Right ventricle myocardium superior (tissue), 1 donor: ENCODE measurements at regions not wholly inside any gene's neighbourhood (a gene's known extent, or its start where the extent isn't known, plus 50 kb on each side); places are given as distances from the start of the nearest gene placed in this dataset.

Experiments used
- ATAC-seq: fragments of 200-7000 bp; cut with Tn5 transposase; one replicate; pipeline ENCODE4 v1.9.1; 2020; ENCODE audit warnings: mild to moderate bottlenecking; ENCODE audit not compliant: poor library complexity
- DNase-seq: peaks from one replicate; pipeline ENCODE4 v3.0.0-alpha.2; 2020
- intact Hi-C: fragments of 100-400 bp; cut with DNase I; formaldehyde crosslinking; loops from one replicate; pipeline ENCODE4 v1.11.2; 2022
- donor health status: DM: no; HTN: yes; CAD: no; lungs with severe emphysema.

DNA sequence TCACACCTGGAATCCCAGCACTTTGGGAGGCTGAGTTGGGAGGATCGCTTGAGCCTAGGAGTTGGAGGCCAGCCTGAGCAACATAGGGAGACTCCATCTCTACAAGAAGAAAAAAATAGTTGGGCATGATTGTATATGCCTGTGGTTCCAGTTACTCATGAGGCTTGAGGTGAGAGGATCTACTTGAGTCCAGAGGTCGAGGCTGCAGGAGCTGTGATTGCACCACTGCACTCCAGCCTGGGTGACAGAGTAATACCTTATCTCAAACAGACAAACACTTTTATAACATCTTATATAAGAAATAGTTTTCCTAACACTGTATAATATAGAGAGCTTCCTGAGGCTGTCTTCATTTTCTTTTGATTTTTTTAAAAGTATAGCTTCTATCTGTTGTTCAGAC is 448.4 kb upstream of the COBL start:
- intact Hi-C loops, result no loop called here
- DNase-seq (no peak), ATAC-seq (no peak)

DNA sequence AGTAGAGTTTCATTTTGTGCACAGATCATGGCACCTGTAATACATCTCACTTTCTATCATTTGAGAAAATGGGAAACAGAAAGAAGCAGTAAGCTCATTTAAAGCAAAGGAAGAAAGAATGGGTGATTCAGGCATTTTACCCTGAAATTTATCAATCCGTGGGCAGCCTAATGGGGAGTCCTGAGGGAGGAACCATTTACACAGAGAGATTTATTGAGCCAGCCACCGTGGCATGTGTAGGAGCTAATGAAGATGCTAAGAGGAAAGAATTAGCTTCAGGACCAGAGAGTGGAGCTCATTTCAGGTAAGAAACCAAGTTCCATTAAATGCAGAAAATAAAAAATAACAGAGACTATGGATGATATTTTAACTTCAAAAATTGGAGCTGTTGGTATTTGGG is 443.4 kb upstream of the COBL start:
- ATAC-seq, result no peak
- intact Hi-C loops, result no loop called here

GRCh38 chr7:51757960-51758359 is 441.4 kb upstream of the COBL start:
- DNase-seq (no peak), ATAC-seq (no peak)
- intact Hi-C loops, result no loop called here

More for the DNA sequence above, 443.4 kb upstream of the COBL start:
- DNase-seq, result no peak

- ATAC-seq, result no peak
- no peak for DNase-seq
- intact Hi-C loops, result no loop called here
These were observed 416.3 kb upstream of the COBL start for GRCh38 chr7:51732951-51733350.

GRCh38 chr7:51732116-51732515 is 415.5 kb upstream of the COBL start:
- intact Hi-C loops, result no loop called here
- DNase-seq (no peak), ATAC-seq (no peak)

DNA sequence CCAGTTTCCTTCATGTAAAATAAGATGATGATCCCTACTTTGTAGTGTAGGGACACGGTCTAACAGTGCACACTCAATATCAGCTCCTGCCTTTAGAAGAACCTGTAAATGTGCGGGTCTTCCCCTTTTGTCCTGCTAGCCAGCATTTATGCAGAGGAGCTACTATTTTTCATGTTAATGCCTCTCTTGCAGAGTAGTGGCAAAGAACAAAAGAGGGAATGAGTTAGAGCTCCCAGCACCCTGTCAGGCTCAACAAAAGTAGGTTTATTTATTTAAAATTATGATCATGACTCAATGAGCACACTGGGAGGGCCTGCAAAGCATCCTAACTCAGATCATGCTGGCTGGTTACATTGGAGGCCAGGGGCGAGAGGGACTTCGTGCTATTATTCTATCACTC is 414.5 kb upstream of the COBL start:
- no peak for DNase-seq
- intact Hi-C loops, result no loop called here
- ATAC-seq, result no peak

- no peak for DNase-seq
- no peak for ATAC-seq
- intact Hi-C loops, result loop anchor here (10.0 kb wide), 1 partner anchor 63 kb away; no protein-coding TSS in a partner anchor
These were observed 410.8 kb upstream of the COBL start for GRCh38 chr7:51727441-51727840.

- DNase-seq, result no peak
- intact Hi-C loops, result no loop called here
- no peak for ATAC-seq
These were observed 390.2 kb upstream of the COBL start for GRCh38 chr7:51706851-51707250.

GRCh38 chr7:51705701-51706100 is 389.1 kb upstream of the COBL start:
- intact Hi-C loops, result no loop called here
- no peak for DNase-seq
- ATAC-seq, result no peak

GRCh38 chr7:51702673-51703072 is 386.1 kb upstream of the COBL start:
- intact Hi-C loops, result no loop called here
- no peak for ATAC-seq

DNA sequence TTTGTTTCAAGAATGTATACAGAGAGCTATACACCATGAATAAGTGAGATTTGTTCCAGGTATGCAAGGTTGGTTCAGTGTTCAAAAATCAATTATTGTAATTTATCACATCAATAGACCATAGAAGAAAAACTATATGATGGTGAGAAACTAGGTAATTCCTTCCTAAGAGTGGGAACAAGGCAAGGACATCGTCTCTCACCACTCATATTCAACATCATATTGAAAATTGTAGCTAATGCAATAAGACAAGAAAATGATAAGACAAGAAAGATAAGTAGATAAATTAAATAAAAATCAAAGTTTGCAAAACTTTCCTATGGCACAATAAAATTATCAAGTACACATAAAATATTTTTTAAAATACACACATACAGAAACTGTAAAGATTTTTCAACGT is 385.3 kb upstream of the COBL start:
- ATAC-seq (no peak), DNase-seq (no peak)
- intact Hi-C loops, result no loop called here

More at GRCh38 chr7:51702673-51703072, 386.1 kb upstream of the COBL start:
- no peak for DNase-seq

- intact Hi-C loops, result no loop called here
- no peak for ATAC-seq
- DNase-seq, result no peak
These were observed 384.1 kb upstream of the COBL start for GRCh38 chr7:51700593-51701215.

DNA sequence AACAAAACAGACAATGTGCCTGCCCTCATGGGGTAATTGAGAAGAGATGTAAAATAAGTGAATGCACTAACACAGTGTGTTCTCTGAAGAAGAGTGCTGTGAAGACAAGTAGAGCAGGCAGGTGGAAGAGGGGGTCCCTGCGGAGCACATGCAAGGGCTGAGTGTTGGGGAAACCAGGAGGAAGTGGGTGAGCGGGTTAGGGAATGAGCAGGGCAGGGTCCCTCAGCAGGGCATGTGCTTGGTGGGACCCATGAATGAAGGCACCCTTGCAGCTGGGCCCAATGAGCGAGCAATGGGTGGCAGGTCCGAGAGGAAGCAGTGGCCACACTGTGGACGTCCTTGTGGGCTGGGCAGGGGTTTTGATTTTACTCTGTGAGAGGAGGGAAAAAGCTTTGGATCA is 376.6 kb upstream of the COBL start:
- ATAC-seq (no peak), DNase-seq (no peak)
- intact Hi-C loops, result no loop called here

DNA sequence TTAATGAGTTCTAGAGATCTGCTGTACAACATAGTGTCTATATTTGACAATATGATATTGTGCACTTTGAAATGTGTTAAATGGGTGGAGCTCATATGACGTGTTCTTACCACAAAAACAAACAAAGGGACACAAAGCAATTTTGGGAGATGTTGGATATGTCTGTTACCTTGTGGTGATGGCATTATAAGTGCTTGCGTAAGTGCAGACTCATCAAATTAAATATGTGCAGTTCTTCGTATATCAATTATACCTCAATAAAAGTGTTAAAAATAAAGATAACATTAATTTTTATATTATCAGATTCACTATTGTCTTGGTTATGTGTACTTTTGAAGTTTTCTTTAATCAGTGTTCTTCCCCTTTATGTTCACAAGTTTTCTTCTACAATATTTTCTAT is 372.9 kb upstream of the COBL start:
- no peak for DNase-seq
- intact Hi-C loops, result no loop called here
- ATAC-seq, result no peak

GRCh38 chr7:51685794-51686193 is 369.2 kb upstream of the COBL start:
- ATAC-seq (no peak), DNase-seq (no peak)
- intact Hi-C loops, result no loop called here

- ATAC-seq (no peak), DNase-seq (no peak)
- intact Hi-C loops, result no loop called here
These were observed 364.2 kb upstream of the COBL start for GRCh38 chr7:51680594-51681399.

- DNase-seq (no peak), ATAC-seq (no peak)
- intact Hi-C loops, result no loop called here
These were observed 362.7 kb upstream of the COBL start for GRCh38 chr7:51679358-51679757.

- intact Hi-C loops, result loop anchor here (10.0 kb wide), 1 partner anchor 58 kb away; no protein-coding TSS in a partner anchor
- no peak for ATAC-seq
- no peak for DNase-seq
These were observed 350.1 kb upstream of the COBL start for GRCh38 chr7:51666751-51667150.

DNA sequence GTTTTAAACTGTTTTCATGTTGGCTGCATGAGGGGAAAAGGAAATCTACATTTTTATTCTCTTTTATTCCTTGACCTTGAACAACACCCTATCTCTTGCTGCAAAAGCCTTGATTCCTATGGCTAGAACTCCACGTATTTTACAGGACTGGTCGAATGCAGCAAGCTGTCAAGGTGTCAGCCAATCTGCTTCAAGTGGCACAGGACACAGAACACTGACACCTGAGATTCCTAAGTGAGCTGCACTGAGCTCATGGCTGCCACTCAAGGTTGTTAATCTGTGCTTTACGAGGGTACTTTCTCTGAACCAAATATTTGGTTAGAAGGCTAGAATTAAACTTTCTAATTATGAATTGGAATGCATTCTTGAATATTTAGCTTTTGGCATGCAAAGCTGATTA is 349.7 kb upstream of the COBL start:
- ATAC-seq (no peak), DNase-seq (no peak)
- intact Hi-C loops, result loop anchor here (10.0 kb wide), 1 partner anchor 59 kb away; no protein-coding TSS in a partner anchor

- DNase-seq (no peak), ATAC-seq (no peak)
- intact Hi-C loops, result loop anchor here (10.0 kb wide), 1 partner anchor 60 kb away; no protein-coding TSS in a partner anchor
These were observed 348.6 kb upstream of the COBL start for GRCh38 chr7:51665045-51665780.
